H9 (cell line): ENCODE measurements at regions not wholly inside any gene's neighbourhood (a gene's known extent, or its start where the extent isn't known, plus 50 kb on each side); places are given as distances from the start of the nearest gene placed in this dataset.

Experiments
- DNase-seq: peaks from one replicate; pipeline ENCODE4 v3.0.0-alpha.2; 2017
- H2AFZ ChIP-seq: one replicate; pipeline ENCODE4 v1.6.1; 2013; ENCODE audit warnings: mild to moderate bottlenecking, low read length, control low read depth, moderate library complexity
- H2AK5ac ChIP-seq: 2 replicates; pipeline ENCODE4 v1.6.1; 2013; ENCODE audit warnings: low read length, control low read depth, mixed read lengths; ENCODE audit not compliant: insufficient read length
- H2BK120ac ChIP-seq: one replicate; pipeline ENCODE4 v1.6.1; 2013; ENCODE audit warnings: low read depth, mild to moderate bottlenecking, low read length, control low read depth, inconsistent platforms; ENCODE audit not compliant: poor library complexity, severe bottlenecking
- H2BK12ac ChIP-seq: 2 replicates; pipeline ENCODE4 v1.6.1; 2013; ENCODE audit warnings: low read length, control low read depth, mixed read lengths, low read depth; ENCODE audit not compliant: insufficient read length
- H2BK15ac ChIP-seq: 2 replicates; pipeline ENCODE4 v1.6.1; 2013; ENCODE audit warnings: low read depth, low read length, control low read depth
- H2BK20ac ChIP-seq: one replicate; pipeline ENCODE4 v1.6.1; 2013; ENCODE audit warnings: low read depth, mild to moderate bottlenecking, low read length, control low read depth, inconsistent platforms; ENCODE audit not compliant: poor library complexity, severe bottlenecking
- H2BK5ac ChIP-seq: 2 replicates; pipeline ENCODE4 v1.6.1; 2013; ENCODE audit warnings: low read length, control low read depth, mixed read lengths; ENCODE audit not compliant: insufficient read length
- H3K14ac ChIP-seq: 2 replicates; pipeline ENCODE4 v1.6.1; 2013; ENCODE audit warnings: low read length, control low read depth; ENCODE audit not compliant: insufficient read depth
- H3K18ac ChIP-seq: 2 replicates; pipeline ENCODE4 v1.6.1; 2013; ENCODE audit warnings: low read depth, mild to moderate bottlenecking, mixed read lengths, low read length, control low read depth; ENCODE audit not compliant: insufficient read length
- H3K23ac ChIP-seq: 2 replicates; pipeline ENCODE4 v1.6.1; 2013; ENCODE audit warnings: low read length, control low read depth, mixed read lengths, low read depth; ENCODE audit not compliant: insufficient read length
- H3K23me2 ChIP-seq: 2 replicates; pipeline ENCODE4 v1.6.1; 2013; ENCODE audit warnings: low read depth, mild to moderate bottlenecking, mixed read lengths, low read length, control low read depth; ENCODE audit not compliant: insufficient read length, poor library complexity, severe bottlenecking
- H3K27ac ChIP-seq: 2 replicates; pipeline ENCODE4 v1.5.1; 2013; ENCODE audit warnings: low read length, control low read depth, mixed read lengths, low read depth; ENCODE audit not compliant: insufficient read length
- H3K27me3 ChIP-seq: 2 replicates; pipeline ENCODE4 v1.6.1; 2013; ENCODE audit warnings: low read length, control low read depth, inconsistent platforms; ENCODE audit not compliant: insufficient read depth
- H3K4ac ChIP-seq: 2 replicates; pipeline ENCODE4 v1.6.1; 2013; ENCODE audit warnings: low read depth, mild to moderate bottlenecking, control low read depth, inconsistent platforms, low read length, moderate library complexity
- H3K4me1 ChIP-seq: 2 replicates; pipeline ENCODE4 v1.6.1; 2013; ENCODE audit warnings: low read length, control low read depth, inconsistent platforms; ENCODE audit not compliant: insufficient read depth
- H3K4me2 ChIP-seq: 2 replicates; pipeline ENCODE4 v1.6.1; 2013; ENCODE audit warnings: low read length, control low read depth, mixed read lengths; ENCODE audit not compliant: insufficient read length, insufficient read depth
- H3K56ac ChIP-seq: 2 replicates; pipeline ENCODE4 v1.6.1; 2013; ENCODE audit warnings: low read depth, mild to moderate bottlenecking, mixed read lengths, low read length, control low read depth; ENCODE audit not compliant: insufficient read length
- H3K79me1 ChIP-seq: 2 replicates; pipeline ENCODE4 v1.6.1; 2013; ENCODE audit warnings: low read depth, mild to moderate bottlenecking, moderate library complexity, low read length, control low read depth, inconsistent platforms; ENCODE audit not compliant: insufficient read depth, poor library complexity, severe bottlenecking
- H3K79me2 ChIP-seq: 2 replicates; pipeline ENCODE4 v1.6.1; 2013; ENCODE audit warnings: low read length, control low read depth, inconsistent platforms; ENCODE audit not compliant: insufficient read depth
- H3K9ac ChIP-seq: 2 replicates; pipeline ENCODE4 v1.6.1; 2013; ENCODE audit warnings: low read length, control low read depth, mixed read lengths; ENCODE audit not compliant: insufficient read length; ENCODE audit errors: extremely low read depth
- H3K9me3 ChIP-seq: one replicate; pipeline ENCODE4 v1.6.1; 2013; ENCODE audit warnings: low read depth, low read length, inconsistent platforms; ENCODE audit not compliant: control insufficient read depth
- H3T11ph ChIP-seq: one replicate; pipeline ENCODE4 v1.6.1; 2013; ENCODE audit warnings: mild to moderate bottlenecking, low read length, control low read depth, inconsistent platforms
- H4K20me1 ChIP-seq: one replicate; pipeline ENCODE4 v1.6.1; 2013; ENCODE audit not compliant: control insufficient read depth, insufficient read length, insufficient read depth
- H4K5ac ChIP-seq: 2 replicates; pipeline ENCODE4 v1.6.1; 2013; ENCODE audit warnings: low read depth, mild to moderate bottlenecking, mixed read lengths, low read length, control low read depth; ENCODE audit not compliant: insufficient read length
- H4K8ac ChIP-seq: replicated peaks from 2 replicates; pipeline ENCODE4 v1.6.1; 2013; ENCODE audit warnings: low read length, control low read depth, mixed read lengths, low read depth; ENCODE audit not compliant: insufficient read length
- H4K91ac ChIP-seq: 2 replicates; pipeline ENCODE4 v1.6.1; 2013; ENCODE audit warnings: low read depth, mild to moderate bottlenecking, moderate library complexity, mixed read lengths, low read length, control low read depth; ENCODE audit not compliant: insufficient read length
- H3K27ac Mint-ChIP-seq, 3 experiments: 2 replicates in 2 of 3; 3 replicates in 1 of 3; pipeline ENCODE4 v1.8.0; 2020 to 2021; ENCODE audit warnings: mixed read lengths in 3 of 3, mild to moderate bottlenecking in 1 of 3, moderate library complexity in 1 of 3
- H3K27me3 Mint-ChIP-seq: 2 replicates; pipeline ENCODE4 v1.8.0; 2021; ENCODE audit warnings: low read depth, mild to moderate bottlenecking, moderate library complexity, mixed read lengths
- H3K36me3 Mint-ChIP-seq, 3 experiments: 2 replicates in 2 of 3; 3 replicates in 1 of 3; pipeline ENCODE4 v1.8.0; 2020 to 2021; ENCODE audit warnings: low read depth in 3 of 3, mixed read lengths in 3 of 3; ENCODE audit not compliant: insufficient read depth in 1 of 3
- H3K4me1 Mint-ChIP-seq, 2 experiments: 2 replicates each; pipeline ENCODE4 v1.8.0; 2020; ENCODE audit warnings: mixed read lengths in 2 of 2
- H3K4me3 Mint-ChIP-seq, 2 experiments: 2 replicates in 1 of 2; 3 replicates in 1 of 2; pipeline ENCODE4 v1.8.0; 2020 to 2021; ENCODE audit warnings: mild to moderate bottlenecking in 2 of 2, mixed read lengths in 2 of 2, moderate library complexity in 1 of 2
- H3K9me3 Mint-ChIP-seq, 2 experiments: 2 replicates in 1 of 2; 3 replicates in 1 of 2; pipeline ENCODE4 v1.8.0; 2020; ENCODE audit warnings: mild to moderate bottlenecking in 2 of 2, mixed read lengths in 2 of 2, moderate library complexity in 1 of 2
- CTCF ChIP-seq: fragments of 200-600 bp; sonication (generic); conservative IDR thresholded peaks from 3 replicates; pipeline ENCODE4 v1.8.0; 2021; ENCODE audit warnings: antibody characterized with exemption, mild to moderate bottlenecking
- WGBS: extraction: QIAGEN DNeasy Blood & Tissue Kit; methylation state at CpG from one replicate; pipeline ENCODE4 v1.1.7; 2013; ENCODE audit warnings: missing lambda C conversion rate, low lambda C conversion rate, mixed read lengths; ENCODE audit not compliant: insufficient read length; ENCODE audit errors: extremely low coverage; 5-methylcytosine and 5-hydroxymethylcytosine counted together

GRCh38 chr4:127214016-127214415 is 418.7 kb upstream of the INTU start:
- Histone ChIP-seq H3K4me2 (no peak overlapping the region), H3K27ac (no peak overlapping the region), H2BK20ac (no peak overlapping the region), H2AFZ (no peak overlapping the region), H2BK120ac (no peak overlapping the region), H2BK5ac (no peak overlapping the region), H3K4me1 (no peaks in the 10 kb centered on the region), H2AK5ac (no peak overlapping the region), H3K79me1 (no peaks in the 10 kb centered on the region), H3K56ac (no peak overlapping the region), H3K9ac (no peak overlapping the region), H2BK12ac (no peak overlapping the region), H3K9me3 (no peaks in the 10 kb centered on the region), H3K27me3 (no peaks in the 10 kb centered on the region), H4K20me1 (no peaks in the 10 kb centered on the region), H4K5ac (no peak overlapping the region), H3K18ac (no peak overlapping the region), H3K23me2 (no peaks in the 10 kb centered on the region), H3T11ph (no peak overlapping the region), H4K91ac (no peak overlapping the region), H3K79me2 (no peaks in the 10 kb centered on the region), H3K14ac (no peak overlapping the region), H3K4ac (no peak overlapping the region), H2BK15ac (no peak overlapping the region), H4K8ac (no peak overlapping the region), H3K23ac (no peak overlapping the region)
- WGBS = no CpG with 5 or more reads among the region's 2 CpGs
- H3K9me3 Mint-ChIP-seq = peaks cover 0 to under 1% of the 10 kb centered on the region in 2 experiments; a peak in 2 of 5 replicates
- H3K27ac Mint-ChIP-seq = no peak overlapping the region
- TF ChIP-seq CTCF = no peak
- H3K36me3 Mint-ChIP-seq = no peaks in the 10 kb centered on the region; a peak in 1 of 7 replicates
- peaks cover 8 to 14% of the 10 kb centered on the region in 2 experiments for H3K4me1 Mint-ChIP-seq
- no peak for DNase-seq
- no peaks in the 10 kb centered on the region for H3K27me3 Mint-ChIP-seq
- H3K4me3 Mint-ChIP-seq = no peak overlapping the region
